HG02642 (cell line): ENCODE measurements at regions not wholly inside any gene's neighbourhood (a gene's known extent, or its start where the extent isn't known, plus 50 kb on each side); places are given as distances from the start of the nearest gene placed in this dataset.
"Not testable (repeated sequence)": the region's sequence is repeated elsewhere in the genome, so short reads cannot be mapped to it uniquely, and the experiment has no call there.

Experiments
- ATAC-seq: cut with Tn5 transposase; IDR thresholded peaks from one replicate; pipeline ENCODE4 v1.9.1; 2021; ENCODE audit warnings: mild to moderate bottlenecking; ENCODE audit not compliant: unreplicated experiment, poor library complexity

GRCh38 chr6:47180633-47181032 lies 129.1 kb downstream of the TNFRSF21 start:
- no peak for ATAC-seq

- no peak for ATAC-seq
Observed at GRCh38 chr6:47179286-47179685, 130.4 kb downstream of the TNFRSF21 start.

- no peak for ATAC-seq
Observed at GRCh38 chr6:47175656-47176055, 133.5 kb upstream of the ADGRF1 start.

- no peak for ATAC-seq
Observed at GRCh38 chr6:47174502-47175023, 132.4 kb upstream of the ADGRF1 start.

- ATAC-seq = not testable (repeated sequence)
Observed at GRCh38 chr6:47174063-47174462, 131.9 kb upstream of the ADGRF1 start.

- not testable (repeated sequence) for ATAC-seq
Observed at GRCh38 chr6:47173145-47173544, 131.0 kb upstream of the ADGRF1 start.

- ATAC-seq = no peak
Observed at GRCh38 chr6:47170617-47170947, 128.4 kb upstream of the ADGRF1 start.

GRCh38 chr6:47169785-47170616 lies 127.9 kb upstream of the ADGRF1 start:
- ATAC-seq = no peak

- ATAC-seq = no peak
Observed at GRCh38 chr6:47168180-47168579, 126.0 kb upstream of the ADGRF1 start.

- peak; percentile 78 for ATAC-seq
Observed at GRCh38 chr6:47165918-47166317, 123.8 kb upstream of the ADGRF1 start.

GRCh38 chr6:47164877-47165276 lies 122.7 kb upstream of the ADGRF1 start:
- ATAC-seq = no peak

- ATAC-seq = no peak
Observed at GRCh38 chr6:47163536-47163935, 121.4 kb upstream of the ADGRF1 start.

- ATAC-seq = peak; percentile 56
Observed at GRCh38 chr6:47162793-47163192, 120.7 kb upstream of the ADGRF1 start.

- no peak for ATAC-seq
Observed at GRCh38 chr6:47162231-47162630, 120.1 kb upstream of the ADGRF1 start.

- ATAC-seq = no peak
Observed at GRCh38 chr6:47161176-47161687, 119.1 kb upstream of the ADGRF1 start.

GRCh38 chr6:47160702-47161101 lies 118.6 kb upstream of the ADGRF1 start:
- ATAC-seq = no peak

- ATAC-seq = no peak
Observed at GRCh38 chr6:47159763-47160162, 117.6 kb upstream of the ADGRF1 start.

- no peak for ATAC-seq
Observed at GRCh38 chr6:47157653-47158219, 115.6 kb upstream of the ADGRF1 start.

- ATAC-seq = no peak
Observed at GRCh38 chr6:47157063-47157462, 114.9 kb upstream of the ADGRF1 start.

- ATAC-seq = no peak
Observed at GRCh38 chr6:47156196-47156595, 114.1 kb upstream of the ADGRF1 start.

- ATAC-seq = no peak
Observed at GRCh38 chr6:47153404-47153755, 111.2 kb upstream of the ADGRF1 start.
